ENCODE measurements at regions not wholly inside any gene's neighbourhood (a gene's known extent, or its start where the extent isn't known, plus 50 kb on each side); places are given as distances from the start of the nearest gene placed in this dataset.

DNA sequence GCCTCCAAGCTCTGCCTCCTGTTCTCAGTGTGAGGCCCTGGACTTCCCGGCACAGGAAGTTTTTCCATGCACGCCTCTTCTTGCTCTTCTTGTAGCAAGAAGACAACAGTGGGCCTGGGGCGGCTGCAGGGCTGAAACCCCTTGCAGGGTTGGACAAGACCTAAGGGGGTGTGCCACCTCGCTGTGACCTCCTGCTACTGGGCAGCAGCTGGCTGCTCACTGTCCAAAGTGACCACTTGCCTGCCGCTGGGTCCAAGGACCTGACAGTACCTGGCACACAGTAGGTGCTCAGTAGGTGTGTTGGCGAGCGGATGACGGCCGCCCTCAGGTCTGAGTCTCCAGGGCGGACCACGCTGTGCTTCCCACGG, 331.6 kb downstream of the C16orf95 start:
- Histone ChIP-seq H3K27ac (ENCODE audit: low read depth in 1 of 2, low read length in 2 of 2) (no peak overlapping the region), H3K4me1 (ENCODE audit: control insufficient read depth in 1 of 2, insufficient read depth in 2 of 2, low read length in 2 of 2) (no peaks in the 10 kb centered on the region), H3K4me3 (ENCODE audit: low read length in 2 of 2) (no peak overlapping the region), H3K27me3 (ENCODE audit: control insufficient read depth in 1 of 2, insufficient read depth in 2 of 2, low read length in 1 of 2) (no peaks in the 10 kb centered on the region), H3K9me3 (ENCODE audit: control insufficient read depth, low read length) (no peaks in the 10 kb centered on the region), H3K36me3 (ENCODE audit: control insufficient read depth in 1 of 2, insufficient read depth in 2 of 2, low read length in 1 of 2) (no peaks in the 10 kb centered on the region)
- DNase-seq (no peak), ATAC-seq (ENCODE audit: low FRiP score) (no peak)
- intact Hi-C loops (cut with DNase I), result no loop called here
- WGBS, 2 donors, result 87 to 93% methylated on average over 12 of the region's 12 CpGs

GRCh38 chr16:86986136-86986535, 331.1 kb downstream of the C16orf95 start:
- Histone ChIP-seq H3K4me1 (ENCODE audit: control insufficient read depth in 1 of 2, insufficient read depth in 2 of 2, low read length in 2 of 2) (no peaks in the 10 kb centered on the region), H3K36me3 (ENCODE audit: control insufficient read depth in 1 of 2, insufficient read depth in 2 of 2, low read length in 1 of 2) (no peaks in the 10 kb centered on the region), H3K27ac (ENCODE audit: low read depth in 1 of 2, low read length in 2 of 2) (no peak overlapping the region), H3K4me3 (ENCODE audit: low read length in 2 of 2) (no peak overlapping the region), H3K9me3 (ENCODE audit: control insufficient read depth, low read length) (no peaks in the 10 kb centered on the region), H3K27me3 (ENCODE audit: control insufficient read depth in 1 of 2, insufficient read depth in 2 of 2, low read length in 1 of 2) (no peaks in the 10 kb centered on the region)
- intact Hi-C loops (cut with DNase I), result no loop called here
- WGBS, 2 donors, result 83 to 89% methylated on average over 7 of the region's 7 CpGs
- DNase-seq, result no peak
- ATAC-seq (ENCODE audit: low FRiP score), result no peak

DNA sequence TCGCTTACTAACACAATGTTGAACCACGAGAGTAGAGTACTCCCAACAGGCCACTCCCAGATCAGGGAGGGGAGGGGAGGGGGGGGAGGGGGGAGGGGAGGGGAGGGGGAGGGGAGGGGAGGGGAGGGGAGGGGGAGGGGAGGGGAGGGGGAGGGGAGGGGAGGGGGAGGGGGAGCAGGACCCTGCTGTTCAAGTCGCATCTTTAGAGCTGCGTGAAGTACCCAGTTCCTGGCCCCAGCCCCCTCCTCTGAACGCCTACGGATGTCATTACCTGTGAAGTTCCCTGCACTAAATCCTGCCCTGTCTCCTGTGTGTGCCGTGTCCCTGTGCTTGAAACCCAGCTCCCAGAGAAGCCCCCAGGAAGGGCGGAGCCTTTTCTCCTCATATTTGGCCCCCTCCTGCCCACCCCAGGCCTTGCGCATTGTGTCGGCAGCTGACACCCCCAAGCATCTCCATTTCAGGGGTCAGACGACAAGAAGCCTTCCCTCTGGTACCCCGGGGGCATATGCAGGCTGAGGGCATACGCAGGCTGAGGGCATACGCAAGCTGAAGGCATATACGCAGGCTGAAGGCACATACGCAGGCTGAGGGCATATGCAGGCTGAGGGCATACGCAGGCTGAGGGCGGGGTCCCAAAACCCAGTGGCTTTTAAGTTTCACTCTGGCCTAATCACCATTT, 330.2 kb downstream of the C16orf95 start:
- 91 to 92% methylated on average over 18 of the region's 18 CpGs for WGBS, 2 donors
- Histone ChIP-seq H3K27ac (ENCODE audit: low read depth in 1 of 2, low read length in 2 of 2) (no peak overlapping the region), H3K36me3 (ENCODE audit: control insufficient read depth in 1 of 2, insufficient read depth in 2 of 2, low read length in 1 of 2) (no peaks in the 10 kb centered on the region), H3K4me3 (ENCODE audit: low read length in 2 of 2) (no peak overlapping the region), H3K4me1 (ENCODE audit: control insufficient read depth in 1 of 2, insufficient read depth in 2 of 2, low read length in 2 of 2) (no peaks in the 10 kb centered on the region), H3K9me3 (ENCODE audit: control insufficient read depth, low read length) (no peaks in the 10 kb centered on the region), H3K27me3 (ENCODE audit: control insufficient read depth in 1 of 2, insufficient read depth in 2 of 2, low read length in 1 of 2) (no peaks in the 10 kb centered on the region)
- DNase-seq, result no peak
- no peak for ATAC-seq (ENCODE audit: low FRiP score)
- intact Hi-C loops (cut with DNase I), result no loop called here

DNA sequence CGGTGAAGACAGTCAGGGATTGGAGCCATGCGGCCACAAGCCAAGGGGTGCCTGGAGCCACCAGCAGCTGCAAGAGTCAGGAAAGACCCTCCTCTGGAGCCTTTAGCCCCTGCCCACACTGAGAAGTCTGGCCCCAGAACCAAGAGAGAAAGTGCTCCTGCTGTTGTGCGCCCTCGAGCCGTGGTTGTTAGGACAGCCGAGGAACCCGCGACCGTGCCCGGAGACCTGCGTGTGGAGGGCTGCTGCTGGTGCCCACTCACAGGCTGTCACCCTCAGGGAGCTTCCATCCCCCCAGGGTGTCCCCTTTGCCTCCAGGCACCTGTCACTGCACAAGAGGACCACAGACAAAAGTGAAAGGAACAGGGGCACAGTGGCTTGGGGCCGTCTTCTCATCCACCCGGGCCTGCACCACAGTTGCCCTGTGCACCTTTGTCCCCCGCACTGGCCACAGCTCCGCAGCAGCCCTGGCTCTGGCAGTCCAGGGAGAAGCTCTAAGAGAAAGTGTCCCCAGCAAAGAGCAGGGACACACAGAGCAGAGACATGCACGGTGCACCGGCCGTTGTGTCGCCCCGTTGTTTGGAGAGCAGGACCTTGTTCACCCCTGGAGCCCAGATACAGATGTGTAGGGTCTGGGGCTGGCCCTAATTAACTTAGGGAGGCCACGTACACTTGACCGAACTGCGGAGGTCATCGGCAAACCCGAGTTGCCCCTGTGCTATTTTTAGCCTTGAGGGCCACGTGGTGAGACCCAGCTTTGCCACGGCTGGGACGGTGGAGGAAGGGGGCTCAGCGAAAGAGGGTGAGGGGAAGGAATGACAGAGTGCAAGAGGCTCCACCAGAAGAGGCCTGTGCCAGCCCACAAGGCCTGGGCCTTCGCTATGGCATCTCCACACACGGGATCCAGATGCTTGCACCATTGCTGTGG, 329.2 kb downstream of the C16orf95 start:
- DNase-seq (no peak), ATAC-seq (ENCODE audit: low FRiP score) (no peak)
- Histone ChIP-seq H3K27me3 (ENCODE audit: control insufficient read depth in 1 of 2, insufficient read depth in 2 of 2, low read length in 1 of 2) (no peaks in the 10 kb centered on the region), H3K4me3 (ENCODE audit: low read length in 2 of 2) (no peak overlapping the region), H3K9me3 (ENCODE audit: control insufficient read depth, low read length) (peaks cover 2% of the 10 kb centered on the region), H3K27ac (ENCODE audit: low read depth in 1 of 2, low read length in 2 of 2) (no peak overlapping the region), H3K4me1 (ENCODE audit: control insufficient read depth in 1 of 2, insufficient read depth in 2 of 2, low read length in 2 of 2) (no peaks in the 10 kb centered on the region), H3K36me3 (ENCODE audit: control insufficient read depth in 1 of 2, insufficient read depth in 2 of 2, low read length in 1 of 2) (no peaks in the 10 kb centered on the region)
- 85% methylated on average over 31 of the region's 31 CpGs for WGBS, 2 donors
- intact Hi-C loops (cut with DNase I), result no loop called here

- intact Hi-C loops (cut with DNase I), result no loop called here
- Histone ChIP-seq H3K4me1 (ENCODE audit: control insufficient read depth in 1 of 2, insufficient read depth in 2 of 2, low read length in 2 of 2) (no peaks in the 10 kb centered on the region), H3K27me3 (ENCODE audit: control insufficient read depth in 1 of 2, insufficient read depth in 2 of 2, low read length in 1 of 2) (no peaks in the 10 kb centered on the region), H3K4me3 (ENCODE audit: low read length in 2 of 2) (no peak overlapping the region), H3K36me3 (ENCODE audit: control insufficient read depth in 1 of 2, insufficient read depth in 2 of 2, low read length in 1 of 2) (no peaks in the 10 kb centered on the region), H3K27ac (ENCODE audit: low read depth in 1 of 2, low read length in 2 of 2) (no peak overlapping the region), H3K9me3 (ENCODE audit: control insufficient read depth, low read length) (peaks cover 2% of the 10 kb centered on the region)
- 90 to 91% methylated on average over 25 of the region's 25 CpGs for WGBS, 2 donors
- ATAC-seq (ENCODE audit: low FRiP score) (no peak), DNase-seq (no peak)
Measured at GRCh38 chr16:86988920-86989696, 328.1 kb downstream of the C16orf95 start.

DNA sequence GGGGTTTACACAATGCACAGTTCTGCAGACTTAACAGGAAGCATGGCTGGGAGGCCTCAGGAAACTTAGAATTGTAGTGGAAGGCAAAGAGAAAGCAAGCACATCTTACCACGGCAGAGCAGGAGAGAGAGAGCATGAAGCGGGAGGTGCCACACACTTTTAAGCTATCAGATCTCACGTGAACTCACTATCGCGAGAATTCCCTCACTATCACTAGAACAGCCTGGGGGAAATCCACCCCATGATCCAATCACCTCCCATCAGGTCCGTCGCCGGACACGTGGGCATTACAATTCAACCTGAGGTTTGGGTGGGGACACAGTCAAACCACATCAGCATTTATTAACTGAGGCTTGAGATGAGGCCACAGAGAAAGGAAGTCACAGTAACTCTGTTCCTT, 326.7 kb downstream of the C16orf95 start:
- Histone ChIP-seq H3K4me3 (ENCODE audit: low read length in 2 of 2) (no peak overlapping the region), H3K4me1 (ENCODE audit: control insufficient read depth in 1 of 2, insufficient read depth in 2 of 2, low read length in 2 of 2) (no peaks in the 10 kb centered on the region), H3K36me3 (ENCODE audit: control insufficient read depth in 1 of 2, insufficient read depth in 2 of 2, low read length in 1 of 2) (no peaks in the 10 kb centered on the region), H3K27me3 (ENCODE audit: control insufficient read depth in 1 of 2, insufficient read depth in 2 of 2, low read length in 1 of 2) (no peaks in the 10 kb centered on the region), H3K9me3 (ENCODE audit: control insufficient read depth, low read length) (peaks cover 2% of the 10 kb centered on the region), H3K27ac (ENCODE audit: low read depth in 1 of 2, low read length in 2 of 2) (no peak overlapping the region)
- intact Hi-C loops (cut with DNase I), result no loop called here
- no peak for DNase-seq
- ATAC-seq (ENCODE audit: low FRiP score), result no peak
- whole genome bisulfite sequencing, 2 donors, result 88 to 90% methylated on average over 9 of the region's 9 CpGs

DNA sequence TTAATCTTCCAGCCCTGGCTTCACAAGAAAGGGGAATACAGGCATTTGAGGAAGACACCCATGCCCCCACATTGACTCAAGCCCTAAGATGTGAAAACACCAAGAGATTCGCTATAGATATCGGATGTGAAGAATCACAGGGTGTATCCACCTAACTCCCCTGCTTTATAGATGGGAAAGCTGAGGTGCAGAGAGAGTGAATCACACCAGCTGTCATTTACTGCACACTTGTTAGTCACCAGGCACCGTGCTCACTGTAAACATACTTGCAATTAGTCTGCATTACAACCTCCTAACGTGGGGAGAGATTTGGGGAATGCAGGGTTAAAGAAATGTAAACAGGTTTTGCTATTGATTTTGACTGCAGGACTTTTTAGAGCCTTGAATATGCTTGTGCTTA, 325.5 kb downstream of the C16orf95 start:
- no peaks in the 10 kb centered on the region for H3K27me3 ChIP-seq (ENCODE audit: control insufficient read depth in 1 of 2, insufficient read depth in 2 of 2, low read length in 1 of 2)
- H3K4me1 ChIP-seq (ENCODE audit: control insufficient read depth in 1 of 2, insufficient read depth in 2 of 2, low read length in 2 of 2), result no peaks in the 10 kb centered on the region
- no peak overlapping the region for H3K27ac ChIP-seq (ENCODE audit: low read depth in 1 of 2, low read length in 2 of 2)
- no peak for DNase-seq
- H3K4me3 ChIP-seq (ENCODE audit: low read length in 2 of 2), result no peak overlapping the region
- intact Hi-C loops (cut with DNase I), result no loop called here
- peaks cover 2% of the 10 kb centered on the region for H3K9me3 ChIP-seq (ENCODE audit: control insufficient read depth, low read length)
- WGBS, 2 donors, result 90 to 92% methylated on average over 4 of the region's 4 CpGs
- no peak for ATAC-seq (ENCODE audit: low FRiP score)
- H3K36me3 ChIP-seq (ENCODE audit: control insufficient read depth in 1 of 2, insufficient read depth in 2 of 2, low read length in 1 of 2), result no peaks in the 10 kb centered on the region

DNA sequence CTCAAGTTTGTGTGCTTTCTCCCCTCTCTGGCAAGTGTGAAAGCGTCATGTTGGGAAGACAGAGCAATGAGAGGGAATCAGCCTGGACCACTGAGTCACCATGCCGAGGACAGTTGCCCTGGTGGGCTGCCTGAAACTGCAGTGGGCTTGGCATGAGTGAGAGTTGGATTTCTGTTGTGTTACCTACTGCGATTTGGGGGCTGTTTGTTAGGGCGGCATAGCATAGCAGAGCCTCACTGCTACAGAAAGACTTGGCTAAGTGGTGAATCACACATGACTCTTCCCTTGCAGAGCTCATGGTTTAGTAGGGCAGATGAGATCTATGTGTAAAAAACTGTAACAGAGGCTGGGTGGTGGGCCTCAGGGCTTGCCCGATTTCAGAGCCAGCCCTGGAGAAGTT, 324.6 kb downstream of the C16orf95 start:
- ATAC-seq (ENCODE audit: low FRiP score) (no peak), DNase-seq (no peak)
- Histone ChIP-seq H3K9me3 (ENCODE audit: control insufficient read depth, low read length) (peaks cover 2% of the 10 kb centered on the region), H3K27me3 (ENCODE audit: control insufficient read depth in 1 of 2, insufficient read depth in 2 of 2, low read length in 1 of 2) (no peaks in the 10 kb centered on the region), H3K27ac (ENCODE audit: low read depth in 1 of 2, low read length in 2 of 2) (no peak overlapping the region), H3K4me3 (ENCODE audit: low read length in 2 of 2) (no peak overlapping the region), H3K4me1 (ENCODE audit: control insufficient read depth in 1 of 2, insufficient read depth in 2 of 2, low read length in 2 of 2) (no peaks in the 10 kb centered on the region), H3K36me3 (ENCODE audit: control insufficient read depth in 1 of 2, insufficient read depth in 2 of 2, low read length in 1 of 2) (no peaks in the 10 kb centered on the region)
- intact Hi-C loops (cut with DNase I), result no loop called here
- 97 to 98% methylated on average over 5 of the region's 5 CpGs for WGBS, 2 donors

All from aorta (tissue), 5 donors.